NOMO-1 (cell line): ENCODE measurements at regions not wholly inside any gene's neighbourhood (a gene's known extent, or its start where the extent isn't known, plus 50 kb on each side); places are given as distances from the start of the nearest gene placed in this dataset.

Experiments used
- DNase-seq, 2 experiments: peaks; one replicate each; lab custom pipeline; 2025; ENCODE audit not compliant: unreplicated experiment in 2 of 2; lab: John Stamatoyannopoulos, UW

GRCh38 chr20:24277196-24277595, 192.2 kb upstream of the SYNDIG1 start:
- no peak for DNase-seq

- DNase-seq, result no peak
Measured at GRCh38 chr20:24275946-24276705, 193.3 kb upstream of the SYNDIG1 start.

- peak in 1 of 2 experiments; percentile 25 for DNase-seq
Measured at GRCh38 chr20:24273251-24273650, 196.2 kb upstream of the SYNDIG1 start.

GRCh38 chr20:24261351-24261750, 208.1 kb upstream of the SYNDIG1 start:
- DNase-seq, result no peak

GRCh38 chr20:24257171-24257570, 212.3 kb upstream of the SYNDIG1 start:
- no peak for DNase-seq

- no peak for DNase-seq
Measured at GRCh38 chr20:24256307-24256706, 213.1 kb upstream of the SYNDIG1 start.

GRCh38 chr20:24254480-24254879, 214.9 kb upstream of the SYNDIG1 start:
- DNase-seq, result no peak

GRCh38 chr20:24253321-24253720, 216.1 kb upstream of the SYNDIG1 start:
- no peak for DNase-seq

- DNase-seq, result no peak
Measured at GRCh38 chr20:24245094-24245493, 224.3 kb upstream of the SYNDIG1 start.

GRCh38 chr20:24242763-24243162, 226.7 kb upstream of the SYNDIG1 start:
- DNase-seq, result no peak

GRCh38 chr20:24241466-24241865, 228.0 kb upstream of the SYNDIG1 start:
- DNase-seq, result no peak

- DNase-seq, result no peak
Measured at GRCh38 chr20:24236963-24237362, 232.5 kb upstream of the SYNDIG1 start.

- no peak for DNase-seq
Measured at GRCh38 chr20:24236201-24236600, 233.2 kb upstream of the SYNDIG1 start.

GRCh38 chr20:24235296-24236175, 233.9 kb upstream of the SYNDIG1 start:
- DNase-seq, result no peak

- no peak for DNase-seq
Measured at GRCh38 chr20:24227600-24227999, 239.0 kb upstream of the GGTLC1 start.

- no peak for DNase-seq
Measured at GRCh38 chr20:24212494-24212893, 223.9 kb upstream of the GGTLC1 start.

- DNase-seq, result no peak
Measured at GRCh38 chr20:24211972-24212371, 223.4 kb upstream of the GGTLC1 start.

GRCh38 chr20:24210356-24210755, 221.8 kb upstream of the GGTLC1 start:
- DNase-seq, result no peak

- no peak for DNase-seq
Measured at GRCh38 chr20:24208652-24209051, 220.1 kb upstream of the GGTLC1 start.

- DNase-seq, result no peak
Measured at GRCh38 chr20:24207803-24208300, 219.3 kb upstream of the GGTLC1 start.

- DNase-seq, result no peak
Measured at GRCh38 chr20:24206995-24207394, 218.4 kb upstream of the GGTLC1 start.
